Fibroblast of skin of back (primary cell): ENCODE measurements at regions not wholly inside any gene's neighbourhood (a gene's known extent, or its start where the extent isn't known, plus 50 kb on each side); places are given as distances from the start of the nearest gene placed in this dataset.

Experiments used
- DNase-seq: peaks from one replicate; pipeline ENCODE4 v3.0.0-alpha.2; 2013

GRCh38 chr6:140811642-140812041 lies 1321.1 kb upstream of the GJE1 start:
- no peak for DNase-seq

- DNase-seq = peak; percentile 12
Measured at GRCh38 chr6:140809694-140810101, 1323.0 kb upstream of the GJE1 start.

DNA sequence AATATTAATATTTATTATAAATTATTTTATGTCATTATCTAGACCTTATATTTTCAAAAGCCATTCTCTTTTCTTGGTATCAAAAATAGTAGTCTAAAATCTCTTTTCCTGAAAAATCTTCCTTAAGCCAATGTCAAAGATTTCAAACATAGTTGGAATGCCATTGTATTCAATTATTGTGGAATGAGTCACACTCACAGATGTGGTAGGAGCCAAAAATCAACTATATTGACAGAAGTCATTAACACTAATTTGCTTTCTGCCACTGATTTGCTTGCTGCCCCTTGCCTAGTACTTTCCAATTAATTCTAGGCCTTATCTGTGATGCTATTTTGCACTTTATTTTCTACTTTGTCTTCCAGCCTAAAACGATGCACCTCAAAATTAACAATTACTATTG lies 1326.3 kb upstream of the GJE1 start:
- DNase-seq = peak; percentile 41

- DNase-seq = no peak
Measured at GRCh38 chr6:140794544-140794943, 1338.2 kb upstream of the GJE1 start.

DNA sequence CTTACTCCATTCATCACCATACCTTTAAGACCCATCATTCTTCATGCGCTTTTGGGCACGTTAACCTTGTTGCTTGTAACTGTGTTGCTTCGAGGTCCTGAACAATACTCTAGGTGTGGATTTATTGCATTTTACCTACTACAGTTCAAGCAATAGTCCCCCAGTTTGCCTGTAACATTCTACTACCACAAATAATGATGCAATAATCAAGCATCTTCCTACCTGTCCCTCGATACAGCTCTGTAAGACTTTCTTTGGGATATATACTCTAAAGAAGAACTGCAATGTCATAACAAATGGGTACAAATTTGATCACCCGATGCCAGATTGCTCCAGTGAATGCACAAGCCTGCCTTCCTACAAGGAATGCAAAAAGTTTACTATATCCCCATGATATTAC lies 1342.6 kb upstream of the GJE1 start:
- DNase-seq = no peak

- DNase-seq = no peak
Measured at GRCh38 chr6:140789466-140789865, 1343.3 kb upstream of the GJE1 start.

DNA sequence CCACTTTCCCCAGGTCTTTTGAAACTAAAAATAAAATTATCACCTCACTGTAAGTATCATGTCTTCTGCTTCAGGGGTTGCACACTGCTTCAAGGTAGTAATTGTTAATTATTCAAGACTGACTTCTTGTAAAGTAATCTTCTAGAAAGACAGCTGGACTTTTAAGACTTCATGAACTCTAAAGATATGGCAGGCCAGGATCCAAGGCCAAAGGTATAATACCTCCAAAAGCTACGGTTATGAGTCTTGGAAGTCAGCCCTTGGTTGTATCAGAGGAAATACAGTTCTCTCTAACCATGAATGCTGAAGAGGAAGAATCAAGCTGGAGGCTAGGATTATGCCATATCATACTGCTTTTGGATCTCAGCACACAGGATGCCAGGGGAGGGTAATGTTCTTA lies 1346.8 kb upstream of the GJE1 start:
- DNase-seq = no peak

GRCh38 chr6:140784573-140784972 lies 1348.2 kb upstream of the GJE1 start:
- DNase-seq = peak; percentile 54

DNA sequence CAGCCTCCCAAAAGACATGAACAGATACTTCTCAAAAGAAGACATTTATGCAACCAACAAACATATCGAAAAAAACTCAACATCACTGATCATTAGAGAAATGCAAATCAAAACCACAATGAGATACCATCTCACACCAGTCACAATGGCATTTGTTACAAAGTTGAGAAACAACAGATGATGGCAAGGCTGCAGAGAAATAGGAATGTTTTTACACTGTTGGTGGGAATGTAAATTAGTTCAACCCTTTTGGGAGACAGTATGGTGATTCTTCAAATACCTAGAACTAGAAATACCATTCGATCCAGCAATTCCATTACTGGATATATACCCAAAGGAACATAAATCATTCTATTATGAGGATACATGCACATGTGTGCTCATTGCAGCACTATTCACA lies 1349.2 kb upstream of the GJE1 start:
- peak; percentile 59 for DNase-seq

GRCh38 chr6:140782941-140783340 lies 1349.8 kb upstream of the GJE1 start:
- peak; percentile 10 for DNase-seq

GRCh38 chr6:140779991-140780596 lies 1352.6 kb upstream of the GJE1 start:
- no peak for DNase-seq

GRCh38 chr6:140779341-140779740 lies 1353.4 kb upstream of the GJE1 start:
- peak; percentile 52 for DNase-seq

- no peak for DNase-seq
Measured at GRCh38 chr6:140777780-140778179, 1354.9 kb upstream of the GJE1 start.

DNA sequence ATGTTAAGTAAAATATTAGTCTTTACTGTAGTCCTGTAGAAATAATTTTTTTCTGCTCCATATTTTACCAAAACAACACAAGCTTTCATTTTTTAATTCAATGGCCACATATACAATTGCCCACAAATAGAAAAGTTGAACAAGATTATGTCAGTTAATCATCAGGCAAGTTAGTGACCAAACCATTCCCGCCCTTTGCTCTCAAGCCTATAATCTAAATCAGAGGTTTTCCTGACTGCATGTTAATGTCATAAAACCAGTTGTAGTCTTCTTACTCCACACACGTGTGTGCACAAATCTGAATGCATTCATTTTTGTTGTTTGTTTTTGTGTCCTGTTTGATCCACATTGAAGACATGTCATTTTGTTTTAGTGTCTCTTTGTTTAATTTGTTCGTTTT lies 1357.7 kb upstream of the GJE1 start:
- no peak for DNase-seq

- peak; percentile 85 for DNase-seq
Measured at GRCh38 chr6:140774080-140774505, 1358.6 kb upstream of the GJE1 start.

- peak; percentile 18 for DNase-seq
Measured at GRCh38 chr6:140773276-140773675, 1359.4 kb upstream of the GJE1 start.

DNA sequence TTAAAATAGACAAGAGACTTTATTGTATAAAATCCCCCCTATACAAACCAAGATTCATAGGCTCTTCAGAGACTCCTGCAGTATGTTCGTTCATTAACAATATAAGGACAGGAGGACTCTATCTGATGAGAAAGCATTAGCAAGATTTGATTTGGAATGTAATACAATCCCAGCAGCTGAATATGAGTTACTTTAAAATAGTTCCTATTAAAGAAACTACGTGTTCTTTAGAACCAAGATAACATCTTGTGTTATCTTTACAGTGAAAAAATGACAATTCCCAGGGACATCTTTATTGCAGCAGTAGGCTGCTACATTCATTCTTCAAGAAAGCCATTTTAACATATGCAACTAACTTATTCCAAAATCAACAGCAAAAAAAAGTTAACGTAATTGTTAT lies 1360.1 kb upstream of the GJE1 start:
- DNase-seq = no peak

- DNase-seq = no peak
Measured at GRCh38 chr6:140768133-140768532, 1364.6 kb upstream of the GJE1 start.

- DNase-seq = no peak
Measured at GRCh38 chr6:140766999-140767398, 1365.7 kb upstream of the GJE1 start.

DNA sequence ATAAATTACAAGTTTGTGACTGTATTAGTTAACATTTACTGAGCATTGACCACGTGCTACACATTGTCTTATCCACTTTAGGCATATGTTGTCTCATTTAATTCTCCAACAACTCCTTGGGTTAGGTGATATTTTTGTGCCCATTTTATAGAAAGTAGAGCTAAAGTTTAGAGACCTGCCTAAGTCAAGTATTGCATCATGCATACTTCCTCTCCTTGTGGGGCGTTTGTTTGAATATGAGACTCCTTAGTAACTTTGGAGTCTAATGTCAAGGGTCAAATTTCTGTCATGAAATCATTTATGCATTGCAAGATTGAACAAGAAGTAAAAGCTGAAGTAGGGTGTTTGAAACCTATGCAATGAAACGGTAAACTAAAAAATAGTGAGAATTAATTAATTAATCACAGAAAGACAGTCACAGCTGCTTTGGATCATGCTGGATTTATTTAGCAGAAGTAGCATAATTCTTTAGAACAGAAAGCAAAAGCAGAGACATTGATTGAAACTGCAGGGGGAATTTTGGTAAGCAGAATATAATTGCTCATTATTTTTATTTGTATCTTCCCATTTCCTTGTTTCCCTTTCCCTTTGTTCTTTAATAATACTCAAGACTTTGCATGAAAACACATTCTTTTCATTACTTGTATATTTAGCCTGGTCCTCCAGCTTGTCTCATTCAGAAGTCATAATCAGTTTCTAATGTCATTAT lies 1374.4 kb upstream of the GJE1 start:
- DNase-seq = no peak

- no peak for DNase-seq
Measured at GRCh38 chr6:140752234-140752633, 1377.8 kb upstream of the CITED2 start.

- DNase-seq = no peak
Measured at GRCh38 chr6:140747114-140747513, 1372.7 kb upstream of the CITED2 start.

- DNase-seq = peak; percentile 71
Measured at GRCh38 chr6:140744659-140745320, 1370.3 kb upstream of the CITED2 start.

DNA sequence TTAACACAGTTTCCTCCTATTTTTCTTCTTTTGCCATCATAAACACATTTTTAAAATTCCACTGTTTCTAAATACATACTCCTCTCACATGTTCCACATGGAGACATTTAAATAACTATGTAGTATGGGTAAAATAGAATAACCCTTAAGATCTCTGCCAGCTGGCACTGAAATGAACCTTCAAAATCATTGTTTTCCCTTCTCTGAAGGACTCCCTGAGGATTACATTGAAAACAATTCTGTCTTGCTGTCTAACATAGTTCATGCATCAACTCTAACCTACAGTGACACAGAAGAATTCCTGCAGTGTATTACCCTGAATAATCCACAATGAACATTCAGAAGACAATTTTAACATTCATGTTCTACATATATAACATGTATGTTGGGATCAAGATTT lies 1361.8 kb upstream of the CITED2 start:
- DNase-seq = peak; percentile 79
